Tibial nerve (tissue), 4 donors: ENCODE measurements at regions not wholly inside any gene's neighbourhood (a gene's known extent, or its start where the extent isn't known, plus 50 kb on each side); places are given as distances from the start of the nearest gene placed in this dataset.

ENCODE experiments used
- EP300 ChIP-seq, 2 donors: sonication (generic); formaldehyde crosslinking; IDR thresholded peaks; one replicate each; pipeline ENCODE4 v1.6.1; 2017; ENCODE audit warnings: antibody characterized with exemption in 2 of 2, mild to moderate bottlenecking in 1 of 2
- TF ChIP-seq, protein P1 (sequence below), 5 experiments: fragments of 200-600 bp in 3 of 5; fragments of 450-650 bp in 2 of 5; sonication (generic) in 3 of 5; IDR thresholded peaks; one replicate each; pipeline ENCODE4 v1.5.1; 2016 to 2019; ENCODE audit warnings: antibody characterized with exemption in 5 of 5, mild to moderate bottlenecking in 3 of 5, moderate library complexity in 2 of 5

DNA sequence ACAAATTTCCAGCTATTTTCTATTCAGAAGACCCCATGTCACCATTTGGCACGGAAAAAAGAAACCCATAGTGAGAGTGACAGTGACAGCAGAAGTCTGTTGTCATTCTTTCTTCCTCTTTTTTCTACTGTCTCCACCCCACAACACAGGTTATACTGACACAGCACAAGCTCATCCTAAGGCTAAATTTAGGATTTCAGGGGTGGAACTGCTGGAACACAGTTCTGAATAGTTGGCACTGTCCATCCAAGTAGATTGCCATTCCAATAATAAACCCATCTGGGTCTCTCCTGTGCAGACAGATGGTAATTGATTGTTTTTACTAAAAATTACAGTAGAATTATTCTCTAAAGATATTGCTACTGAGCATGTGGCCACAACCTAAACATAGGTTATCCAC is 95.2 kb upstream of the C11orf87 start:
- TF ChIP-seq EP300 (IDR thresholded peaks at IDR 0.05) = no peak
- TF ChIP-seq, protein P1, sequence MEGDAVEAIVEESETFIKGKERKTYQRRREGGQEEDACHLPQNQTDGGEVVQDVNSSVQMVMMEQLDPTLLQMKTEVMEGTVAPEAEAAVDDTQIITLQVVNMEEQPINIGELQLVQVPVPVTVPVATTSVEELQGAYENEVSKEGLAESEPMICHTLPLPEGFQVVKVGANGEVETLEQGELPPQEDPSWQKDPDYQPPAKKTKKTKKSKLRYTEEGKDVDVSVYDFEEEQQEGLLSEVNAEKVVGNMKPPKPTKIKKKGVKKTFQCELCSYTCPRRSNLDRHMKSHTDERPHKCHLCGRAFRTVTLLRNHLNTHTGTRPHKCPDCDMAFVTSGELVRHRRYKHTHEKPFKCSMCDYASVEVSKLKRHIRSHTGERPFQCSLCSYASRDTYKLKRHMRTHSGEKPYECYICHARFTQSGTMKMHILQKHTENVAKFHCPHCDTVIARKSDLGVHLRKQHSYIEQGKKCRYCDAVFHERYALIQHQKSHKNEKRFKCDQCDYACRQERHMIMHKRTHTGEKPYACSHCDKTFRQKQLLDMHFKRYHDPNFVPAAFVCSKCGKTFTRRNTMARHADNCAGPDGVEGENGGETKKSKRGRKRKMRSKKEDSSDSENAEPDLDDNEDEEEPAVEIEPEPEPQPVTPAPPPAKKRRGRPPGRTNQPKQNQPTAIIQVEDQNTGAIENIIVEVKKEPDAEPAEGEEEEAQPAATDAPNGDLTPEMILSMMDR (IDR thresholded peaks at IDR 0.05) = no peak
